ENCODE measurements at regions not wholly inside any gene's neighbourhood (a gene's known extent, or its start where the extent isn't known, plus 50 kb on each side); places are given as distances from the start of the nearest gene placed in this dataset.

GRCh38 chr3:127135241-127136023 lies 57.5 kb upstream of the PRR23E start:
- no peak for DNase-seq (ENCODE audit: low read depth in 2 of 2)

GRCh38 chr3:127136024-127136600 lies 56.8 kb upstream of the PRR23E start:
- no peak for DNase-seq (ENCODE audit: low read depth in 2 of 2)

GRCh38 chr3:127136706-127137105 lies 56.2 kb upstream of the PRR23E start:
- no peak for DNase-seq (ENCODE audit: low read depth in 2 of 2)

- DNase-seq (ENCODE audit: low read depth in 2 of 2): no peak
These were observed 55.8 kb upstream of the PRR23E start for GRCh38 chr3:127137113-127137512.

- DNase-seq (ENCODE audit: low read depth in 2 of 2): no peak
These were observed 55.0 kb upstream of the PRR23E start for GRCh38 chr3:127137757-127138536.

GRCh38 chr3:127139601-127140500 lies 53.1 kb upstream of the PRR23E start:
- no peak for DNase-seq (ENCODE audit: low read depth in 2 of 2)

- no peak for DNase-seq (ENCODE audit: low read depth in 2 of 2)
These were observed 52.1 kb upstream of the PRR23E start for GRCh38 chr3:127140501-127141460.

GRCh38 chr3:127141921-127142730 lies 50.8 kb upstream of the PRR23E start:
- no peak for DNase-seq (ENCODE audit: low read depth in 2 of 2)
